K562 (cell line): ENCODE measurements at regions not wholly inside any gene's neighbourhood (a gene's known extent, or its start where the extent isn't known, plus 50 kb on each side); places are given as distances from the start of the nearest gene placed in this dataset.

Experiments used
- CTCF ChIP-seq, 3 experiments: IDR thresholded peaks in 2 of 3; conservative IDR thresholded peaks in 1 of 3; 2 replicates each; pipeline ENCODE4 v1.5.1; 2011 to 2012; ENCODE audit warnings: low read length in 3 of 3, mild to moderate bottlenecking in 3 of 3, control low read depth in 2 of 3, improper control_type of control experiment in 1 of 3, inconsistent platforms in 1 of 3, low read depth in 1 of 3, mixed read lengths in 1 of 3, moderate library complexity in 1 of 3; ENCODE audit not compliant: insufficient read depth in 2 of 3
- E2F6 ChIP-seq, 2 experiments: IDR thresholded peaks; 2 replicates each; pipeline ENCODE4 v1.6.1; 2011; ENCODE audit warnings: borderline replicate concordance in 1 of 2, control low read depth in 1 of 2, low read depth in 1 of 2, low read length in 1 of 2, mild to moderate bottlenecking in 1 of 2, mixed read lengths in 1 of 2, moderate library complexity in 1 of 2; ENCODE audit not compliant: insufficient read depth in 1 of 2, insufficient read length in 1 of 2, poor library complexity in 1 of 2, severe bottlenecking in 1 of 2; ENCODE audit errors: extremely low read depth in 1 of 2
- EP300 ChIP-seq: IDR thresholded peaks from 2 replicates; pipeline ENCODE4 v1.6.1; 2012; ENCODE audit warnings: low read length, improper control_type of control experiment
- ETS1 ChIP-seq: conservative IDR thresholded peaks from 2 replicates; pipeline ENCODE4 v1.6.1; 2011; ENCODE audit warnings: low read depth, mild to moderate bottlenecking, low read length; ENCODE audit not compliant: control insufficient read depth
- EZH2 ChIP-seq: IDR thresholded peaks from 2 replicates; pipeline ENCODE4 v1.6.1; 2012; ENCODE audit warnings: low read depth, mild to moderate bottlenecking, inconsistent platforms, low read length, borderline replicate concordance
- JUND ChIP-seq, 2 experiments: IDR thresholded peaks; 2 replicates in 1 of 2; 3 replicates in 1 of 2; pipeline ENCODE4 v1.6.1; 2011; ENCODE audit warnings: borderline replicate concordance in 2 of 2, low read depth in 2 of 2, low read length in 2 of 2, improper control_type of control experiment in 1 of 2, missing biosample characterization in 1 of 2, missing genetic modification characterization in 1 of 2, missing genetic modification reagents in 1 of 2
- MLLT1 ChIP-seq, 2 experiments: fragments of 450-650 bp; IDR thresholded peaks; 2 replicates each; pipeline ENCODE4 v1.6.1; 2016
- POLR2A ChIP-seq: fragments of 450-650 bp; conservative IDR thresholded peaks from 2 replicates; pipeline ENCODE4 v1.6.1; 2016
- PTTG1 ChIP-seq: fragments of 450-650 bp; IDR thresholded peaks from 2 replicates; pipeline ENCODE4 v1.6.1; 2016; ENCODE audit warnings: low read depth, mild to moderate bottlenecking, missing genetic modification characterization, missing compliant biosample characterization
- TAF1 ChIP-seq: IDR thresholded peaks from 2 replicates; pipeline ENCODE4 v1.6.1; 2011; ENCODE audit warnings: mild to moderate bottlenecking, low read length, moderate library complexity; ENCODE audit not compliant: insufficient read depth, control insufficient read depth, severe bottlenecking; ENCODE audit errors: extremely low read depth
- TCF3 ChIP-seq: sonication (generic); formaldehyde crosslinking; IDR thresholded peaks from 2 replicates; pipeline ENCODE4 v1.4.0; 2020; ENCODE audit warnings: mild to moderate bottlenecking, missing genetic modification reagents
- USF2 ChIP-seq: sonication (generic); formaldehyde crosslinking; IDR thresholded peaks from 2 replicates; pipeline ENCODE4 v1.5.0; 2020; ENCODE audit warnings: missing genetic modification reagents
- ZBTB40 ChIP-seq, 2 experiments: fragments of 450-650 bp in 1 of 2; sonication (generic) in 1 of 2; formaldehyde crosslinking in 1 of 2; IDR thresholded peaks; 2 replicates each; pipeline versions ENCODE4 v1.7.1 to v1.9.0; 2016 to 2022; ENCODE audit warnings: inconsistent platforms in 1 of 2, mild to moderate bottlenecking in 1 of 2, missing genetic modification reagents in 1 of 2
- ZZZ3 ChIP-seq: fragments of 450-650 bp; IDR thresholded peaks from 2 replicates; pipeline ENCODE4 v1.6.1; 2016; ENCODE audit warnings: antibody characterized with exemption, mild to moderate bottlenecking, moderate library complexity

GRCh38 chr1:8211251-8211882 lies 106.5 kb upstream of the SLC45A1 start:
- no peak for TF ChIP-seq EZH2
- TF ChIP-seq ETS1, result no peak
- no peak for TF ChIP-seq USF2 (CRISPR knock-in tag)
- no peak for TF ChIP-seq E2F6 (IDR thresholded peaks at IDR 0.05; ENCODE audit: borderline replicate concordance in 1 of 2, extremely low read depth in 1 of 2, insufficient read depth in 1 of 2, insufficient read length in 1 of 2, low read depth in 1 of 2, low read length in 1 of 2, poor library complexity in 1 of 2, severe bottlenecking in 1 of 2)
- TF ChIP-seq ZBTB40 (IDR thresholded peaks at IDR 0.05), result no peak
- TF ChIP-seq ZBTB40 (CRISPR knock-in tag; IDR thresholded peaks at IDR 0.05), result no peak
- no peak for TF ChIP-seq MLLT1 (IDR thresholded peaks at IDR 0.05)
- no peak for TF ChIP-seq ZZZ3
- no peak for TF ChIP-seq POLR2A
- TF ChIP-seq JUND (IDR thresholded peaks at IDR 0.05; ENCODE audit: borderline replicate concordance, low read depth, low read length), result no peak
- no peak for TF ChIP-seq JUND (tag; IDR thresholded peaks at IDR 0.05; ENCODE audit: borderline replicate concordance, low read depth, low read length)
- no peak for TF ChIP-seq TCF3 (CRISPR knock-in tag)
- no peak for TF ChIP-seq PTTG1
- TF ChIP-seq CTCF (IDR thresholded peaks at IDR 0.05 in 2 of 3, conservative IDR thresholded peaks at IDR 0.05 in 1 of 3; ENCODE audit: insufficient read depth in 2 of 3, low read depth in 1 of 3, low read length in 3 of 3), result no peak
- no peak for TF ChIP-seq EP300
- TF ChIP-seq TAF1, result no peak
